ENCODE measurements at regions not wholly inside any gene's neighbourhood (a gene's known extent, or its start where the extent isn't known, plus 50 kb on each side); places are given as distances from the start of the nearest gene placed in this dataset.

DNA sequence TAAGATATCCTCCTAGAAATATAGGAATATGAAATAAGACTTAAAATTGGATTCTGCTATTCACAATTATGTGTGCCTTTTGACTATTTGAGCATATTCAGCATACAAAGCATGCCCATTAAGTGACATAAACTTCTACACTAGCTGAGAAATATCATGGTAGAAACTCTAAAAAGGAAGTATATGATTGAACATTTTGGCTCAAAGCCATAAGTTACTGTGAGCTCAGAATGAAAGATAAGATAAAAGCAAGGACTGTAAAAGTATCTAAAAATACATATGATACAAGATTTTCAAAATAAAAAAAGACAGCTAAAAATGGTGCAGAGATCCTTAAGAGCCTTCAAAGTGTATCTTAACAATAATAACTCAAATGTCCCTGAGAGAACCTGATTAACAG is 340.5 kb upstream of the SLC39A10 start:
- no peak for TF ChIP-seq EP300 (IDR thresholded peaks at IDR 0.05; ENCODE audit: borderline replicate concordance)
- no peak for TF ChIP-seq ZBTB7A (IDR thresholded peaks at IDR 0.05; ENCODE audit: low read depth)
- TF ChIP-seq, protein P1, sequence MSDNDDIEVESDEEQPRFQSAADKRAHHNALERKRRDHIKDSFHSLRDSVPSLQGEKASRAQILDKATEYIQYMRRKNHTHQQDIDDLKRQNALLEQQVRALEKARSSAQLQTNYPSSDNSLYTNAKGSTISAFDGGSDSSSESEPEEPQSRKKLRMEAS (IDR thresholded peaks at IDR 0.05) = no peak
